ENCODE measurements at regions not wholly inside any gene's neighbourhood (a gene's known extent, or its start where the extent isn't known, plus 50 kb on each side); places are given as distances from the start of the nearest gene placed in this dataset.
A peak's percentile ranks its signal among the peaks of the same experiment; 100 is the strongest.

DNA sequence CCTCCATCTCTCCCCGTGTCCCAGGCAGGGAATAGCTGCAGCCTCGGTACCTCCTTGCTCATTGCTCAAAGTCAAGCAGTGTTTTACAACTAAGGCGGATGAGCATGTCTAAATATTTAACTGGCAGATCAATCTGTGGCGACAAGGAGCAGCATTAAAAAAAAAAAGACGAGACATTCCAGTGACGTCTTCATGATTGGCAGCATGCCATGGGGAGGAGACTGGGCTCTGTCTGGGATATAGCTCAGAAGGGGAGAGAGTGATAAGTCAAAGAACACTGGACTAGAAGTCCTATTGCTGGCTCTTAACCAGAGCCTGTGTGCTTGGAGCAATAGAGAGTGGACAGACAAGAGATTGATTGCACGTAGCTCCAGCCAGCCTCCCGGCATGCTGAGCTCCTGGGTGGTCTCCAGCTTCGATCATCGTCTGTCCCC lies 287.5 kb upstream of the PODXL start:
- TF ChIP-seq, protein P1, sequence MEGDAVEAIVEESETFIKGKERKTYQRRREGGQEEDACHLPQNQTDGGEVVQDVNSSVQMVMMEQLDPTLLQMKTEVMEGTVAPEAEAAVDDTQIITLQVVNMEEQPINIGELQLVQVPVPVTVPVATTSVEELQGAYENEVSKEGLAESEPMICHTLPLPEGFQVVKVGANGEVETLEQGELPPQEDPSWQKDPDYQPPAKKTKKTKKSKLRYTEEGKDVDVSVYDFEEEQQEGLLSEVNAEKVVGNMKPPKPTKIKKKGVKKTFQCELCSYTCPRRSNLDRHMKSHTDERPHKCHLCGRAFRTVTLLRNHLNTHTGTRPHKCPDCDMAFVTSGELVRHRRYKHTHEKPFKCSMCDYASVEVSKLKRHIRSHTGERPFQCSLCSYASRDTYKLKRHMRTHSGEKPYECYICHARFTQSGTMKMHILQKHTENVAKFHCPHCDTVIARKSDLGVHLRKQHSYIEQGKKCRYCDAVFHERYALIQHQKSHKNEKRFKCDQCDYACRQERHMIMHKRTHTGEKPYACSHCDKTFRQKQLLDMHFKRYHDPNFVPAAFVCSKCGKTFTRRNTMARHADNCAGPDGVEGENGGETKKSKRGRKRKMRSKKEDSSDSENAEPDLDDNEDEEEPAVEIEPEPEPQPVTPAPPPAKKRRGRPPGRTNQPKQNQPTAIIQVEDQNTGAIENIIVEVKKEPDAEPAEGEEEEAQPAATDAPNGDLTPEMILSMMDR (conservative IDR thresholded peaks at IDR 0.05; ENCODE audit: control insufficient read depth, insufficient read depth, low read depth, low read length), result no peak
- DNase-seq (ENCODE audit: low read depth), result peak; percentile 19
- H3K4me3 ChIP-seq (ENCODE audit: control insufficient read depth, low read depth, low read length), result no peak overlapping the region

GRCh38 chr7:131839967-131840690 lies 283.7 kb upstream of the PODXL start:
- no peak for DNase-seq (ENCODE audit: low read depth)
- TF ChIP-seq, protein P1 (conservative IDR thresholded peaks at IDR 0.05; ENCODE audit: control insufficient read depth, insufficient read depth, low read depth, low read length), result no peak
- H3K4me3 ChIP-seq (ENCODE audit: control insufficient read depth, low read depth, low read length), result no peak overlapping the region

DNA sequence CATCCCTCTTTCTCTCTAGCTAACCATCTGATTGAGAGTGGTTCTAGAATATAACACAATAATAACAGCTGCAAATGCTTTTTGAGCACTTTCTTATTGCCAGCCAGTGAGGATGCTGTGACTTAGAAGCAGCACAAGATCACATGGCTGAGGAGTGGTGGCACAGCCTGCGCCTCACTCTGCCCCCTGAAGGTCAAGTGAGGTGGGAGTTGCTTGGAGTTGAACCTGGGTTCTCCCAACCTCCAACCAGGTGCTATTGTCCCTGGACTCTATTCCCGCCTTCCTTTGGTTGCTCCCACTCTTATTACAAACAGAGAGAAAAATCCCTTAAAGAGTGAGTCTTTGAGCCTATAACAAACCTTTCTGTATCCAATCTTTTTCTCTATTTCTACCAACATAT lies 280.3 kb upstream of the PODXL start:
- TF ChIP-seq, protein P1 (conservative IDR thresholded peaks at IDR 0.05; ENCODE audit: control insufficient read depth, insufficient read depth, low read depth, low read length), result no peak
- DNase-seq (ENCODE audit: low read depth), result no peak
- no peak overlapping the region for H3K4me3 ChIP-seq (ENCODE audit: control insufficient read depth, low read depth, low read length)

GRCh38 chr7:131835141-131835540 lies 278.7 kb upstream of the PODXL start:
- TF ChIP-seq, protein P1 (conservative IDR thresholded peaks at IDR 0.05; ENCODE audit: control insufficient read depth, insufficient read depth, low read depth, low read length), result no peak
- no peak overlapping the region for H3K4me3 ChIP-seq (ENCODE audit: control insufficient read depth, low read depth, low read length)
- no peak for DNase-seq (ENCODE audit: low read depth)

DNA sequence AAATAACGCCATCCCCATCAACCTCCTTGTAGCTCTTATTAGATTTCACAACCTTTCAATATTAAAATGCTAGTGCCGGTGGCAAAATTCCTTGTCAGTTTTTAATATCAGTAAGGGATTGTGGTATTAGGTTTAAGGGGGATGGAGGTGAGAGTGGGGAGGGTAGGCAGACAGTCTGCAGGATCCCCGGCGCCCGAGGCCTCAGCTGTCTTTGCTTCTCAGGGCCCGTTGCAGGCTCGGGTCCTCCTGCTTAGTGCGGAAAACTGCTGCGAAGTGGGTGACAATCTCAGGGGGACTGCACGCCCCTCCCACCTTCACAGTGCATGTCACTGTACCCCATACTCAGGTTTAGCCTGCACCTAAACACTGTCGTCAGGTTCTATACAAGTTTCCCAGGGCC lies 274.3 kb upstream of the PODXL start:
- DNase-seq (ENCODE audit: low read depth), result no peak
- H3K4me3 ChIP-seq (ENCODE audit: control insufficient read depth, low read depth, low read length), result no peak overlapping the region
- TF ChIP-seq, protein P1 (conservative IDR thresholded peaks at IDR 0.05; ENCODE audit: control insufficient read depth, insufficient read depth, low read depth, low read length), result no peak

- TF ChIP-seq, protein P1 (conservative IDR thresholded peaks at IDR 0.05; ENCODE audit: control insufficient read depth, insufficient read depth, low read depth, low read length), result no peak
- DNase-seq (ENCODE audit: low read depth), result no peak
- H3K4me3 ChIP-seq (ENCODE audit: control insufficient read depth, low read depth, low read length), result no peak overlapping the region
Observed at GRCh38 chr7:131829947-131830558, 273.6 kb upstream of the PODXL start.

All from fibroblast of mammary gland (primary cell).